Smooth muscle cell (in vitro differentiated cells): ENCODE measurements at regions not wholly inside any gene's neighbourhood (a gene's known extent, or its start where the extent isn't known, plus 50 kb on each side); places are given as distances from the start of the nearest gene placed in this dataset.

Experiments used
- DNase-seq: peaks from one replicate; lab custom pipeline; 2025; ENCODE audit not compliant: unreplicated experiment; lab: John Stamatoyannopoulos, UW
- H2AFZ ChIP-seq: fragments of 200-600 bp; sonication (generic); 2 replicates; pipeline ENCODE4 v1.6.0; 2016; ENCODE audit warnings: antibody characterized with exemption, low read depth, mild to moderate bottlenecking
- H3F3A ChIP-seq: fragments of 200-600 bp; sonication (generic); 2 replicates; pipeline ENCODE4 v1.6.0; 2017; ENCODE audit warnings: antibody characterized with exemption, low read depth
- H3K27ac ChIP-seq: fragments of 200-600 bp; sonication (generic); 2 replicates; pipeline ENCODE4 v1.5.1; 2016; ENCODE audit warnings: low read depth, mild to moderate bottlenecking
- H3K27me3 ChIP-seq: fragments of 200-600 bp; sonication (generic); 2 replicates; pipeline ENCODE4 v1.6.1; 2016; ENCODE audit warnings: low read depth, mild to moderate bottlenecking
- H3K36me3 ChIP-seq: fragments of 200-600 bp; sonication (generic); 2 replicates; pipeline ENCODE4 v1.5.1; 2016; ENCODE audit warnings: low read depth
- H3K4me1 ChIP-seq: fragments of 200-600 bp; sonication (generic); 2 replicates; pipeline ENCODE4 v1.5.1; 2016; ENCODE audit warnings: low read depth
- H3K4me2 ChIP-seq: fragments of 200-600 bp; sonication (generic); 2 replicates; pipeline ENCODE4 v1.6.0; 2016; ENCODE audit warnings: mild to moderate bottlenecking
- H3K4me3 ChIP-seq: fragments of 200-600 bp; sonication (generic); 2 replicates; pipeline ENCODE4 v1.5.1; 2016; ENCODE audit warnings: mild to moderate bottlenecking
- H3K79me2 ChIP-seq: fragments of 200-600 bp; sonication (generic); 2 replicates; pipeline ENCODE4 v1.6.0; 2016; ENCODE audit warnings: low read depth, mild to moderate bottlenecking
- H3K9ac ChIP-seq: fragments of 200-600 bp; sonication (generic); 2 replicates; pipeline ENCODE4 v1.6.0; 2016; ENCODE audit warnings: low read depth
- H3K9me3 ChIP-seq: fragments of 200-600 bp; sonication (generic); replicated peaks from 2 replicates; pipeline ENCODE4 v1.5.1; 2016; ENCODE audit warnings: low read depth
- H4K20me1 ChIP-seq: fragments of 200-600 bp; sonication (generic); 2 replicates; pipeline ENCODE4 v1.6.0; 2016; ENCODE audit warnings: low read depth
- CTCF ChIP-seq: fragments of 200-600 bp; sonication (generic); IDR thresholded peaks from 2 replicates; pipeline ENCODE4 v1.5.1; 2017; ENCODE audit warnings: borderline replicate concordance, mild to moderate bottlenecking, antibody characterized with exemption; ENCODE audit not compliant: insufficient read depth, poor library complexity, severe bottlenecking
- WGBS: methylation state at CpG from one replicate; pipeline ENCODE4 v1.1.7; 2016; ENCODE audit warnings: low lambda C conversion rate; 5-methylcytosine and 5-hydroxymethylcytosine counted together

- Histone ChIP-seq H3K9ac (no peak overlapping the region), H3K4me2 (no peak overlapping the region), H3F3A (peaks cover 8% of the 10 kb centered on the region), H2AFZ (no peak overlapping the region), H3K36me3 (no peaks in the 10 kb centered on the region), H3K27ac (no peak overlapping the region), H4K20me1 (no peaks in the 10 kb centered on the region), H3K27me3 (no peaks in the 10 kb centered on the region), H3K79me2 (no peaks in the 10 kb centered on the region), H3K4me1 (peaks cover 17% of the 10 kb centered on the region), H3K4me3 (no peak overlapping the region), H3K9me3 (no peaks in the 10 kb centered on the region)
- 93% methylated on average over 3 of the region's 3 CpGs for WGBS
- DNase-seq, result no peak
- TF ChIP-seq CTCF, result no peak
These were observed 177.8 kb downstream of the VEGFA start for GRCh38 chr6:43947860-43948259.

- no peaks in the 10 kb centered on the region for H3K9me3 ChIP-seq
- no peaks in the 10 kb centered on the region for H3K36me3 ChIP-seq
- 98% methylated on average over 4 of the region's 4 CpGs for WGBS
- no peak overlapping the region for H3K4me2 ChIP-seq
- no peak overlapping the region for H2AFZ ChIP-seq
- H3K4me3 ChIP-seq, result no peak overlapping the region
- H3K9ac ChIP-seq, result no peak overlapping the region
- TF ChIP-seq CTCF, result no peak
- DNase-seq, result no peak
- no peaks in the 10 kb centered on the region for H4K20me1 ChIP-seq
- no peaks in the 10 kb centered on the region for H3K79me2 ChIP-seq
- no peaks in the 10 kb centered on the region for H3K27me3 ChIP-seq
- H3F3A ChIP-seq, result peaks cover 8% of the 10 kb centered on the region
- no peak overlapping the region for H3K27ac ChIP-seq
- H3K4me1 ChIP-seq, result peaks cover 20% of the 10 kb centered on the region
These were observed 176.8 kb downstream of the VEGFA start for GRCh38 chr6:43946641-43947363.

- Histone ChIP-seq H3K79me2 (no peaks in the 10 kb centered on the region), H3K9me3 (no peaks in the 10 kb centered on the region), H3K4me2 (no peak overlapping the region), H3K4me1 (peaks cover 17% of the 10 kb centered on the region), H3F3A (peaks cover 8% of the 10 kb centered on the region), H3K9ac (no peak overlapping the region), H4K20me1 (no peaks in the 10 kb centered on the region), H3K4me3 (no peak overlapping the region), H3K27ac (no peak overlapping the region), H3K27me3 (no peaks in the 10 kb centered on the region), H3K36me3 (no peaks in the 10 kb centered on the region), H2AFZ (no peak overlapping the region)
- TF ChIP-seq CTCF, result no peak
- 86% methylated on average over 2 of the region's 2 CpGs for WGBS
- no peak for DNase-seq
These were observed 175.7 kb downstream of the VEGFA start for GRCh38 chr6:43945768-43946080.

GRCh38 chr6:43944908-43945767 is 175.1 kb downstream of the VEGFA start:
- 83% methylated on average over 2 of the region's 2 CpGs for WGBS
- Histone ChIP-seq H3K27ac (no peak overlapping the region), H3K4me1 (peaks cover 17% of the 10 kb centered on the region), H3K9ac (no peak overlapping the region), H3K36me3 (no peaks in the 10 kb centered on the region), H2AFZ (no peak overlapping the region), H3K9me3 (no peaks in the 10 kb centered on the region), H3F3A (peaks cover 8% of the 10 kb centered on the region), H3K79me2 (no peaks in the 10 kb centered on the region), H3K4me3 (no peak overlapping the region), H3K27me3 (no peaks in the 10 kb centered on the region), H4K20me1 (no peaks in the 10 kb centered on the region), H3K4me2 (no peak overlapping the region)
- no peak for TF ChIP-seq CTCF
- DNase-seq, result no peak
